Spleen (tissue), 7 donors: ENCODE measurements at regions not wholly inside any gene's neighbourhood (a gene's known extent, or its start where the extent isn't known, plus 50 kb on each side); places are given as distances from the start of the nearest gene placed in this dataset.

Experiments used
- POLR2A ChIP-seq, 3 donors: fragments of 450-650 bp; IDR thresholded peaks; one replicate each; pipeline ENCODE4 v1.5.1; 2017; ENCODE audit warnings: antibody characterized with exemption in 3 of 3, mild to moderate bottlenecking in 1 of 3
- POLR2AphosphoS5 ChIP-seq, 3 donors: sonication (generic); formaldehyde crosslinking; IDR thresholded peaks; one replicate each; pipeline ENCODE4 v1.5.1; 2017; ENCODE audit warnings: antibody characterized with exemption in 3 of 3
- TF ChIP-seq, protein P1 (sequence below), 11 experiments: fragments of 200-600 bp in 7 of 11; fragments of 450-650 bp in 4 of 11; sonication (generic) in 4 of 11; IDR thresholded peaks in 8 of 11; conservative IDR thresholded peaks in 3 of 11; 1 replicate in 7 of 11; 2 replicates in 4 of 11; pipeline versions ENCODE4 v1.4.0 to v1.8.0; 2016 to 2021; ENCODE audit warnings: antibody characterized with exemption in 11 of 11, inconsistent platforms in 4 of 11, mild to moderate bottlenecking in 1 of 11
- donor health status: DM: no; HTN: no; CAD: no; lungs with moderate emphysema.
- donor health status: DM: no; HTN: no; CAD: no.
- donor health status: DM: no; HTN: no; CAD: no.

DNA sequence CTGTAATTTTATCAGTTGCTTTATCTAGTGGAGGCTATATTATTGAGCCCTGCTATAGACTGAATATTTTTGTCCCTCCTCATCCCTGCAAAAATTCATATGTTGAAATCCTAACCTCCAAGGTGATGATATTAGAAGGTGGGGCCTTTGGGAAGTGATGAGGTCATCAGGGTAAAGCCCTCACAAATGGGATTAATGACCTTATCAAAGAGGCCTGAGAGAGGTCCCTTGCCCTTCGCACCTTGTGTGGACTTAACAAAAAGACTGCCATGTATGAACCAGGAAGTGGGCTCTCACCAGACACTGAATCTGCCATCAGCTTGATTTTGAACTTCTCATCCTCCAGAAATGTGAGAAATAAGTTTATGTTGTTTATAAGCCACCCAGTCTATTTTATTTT is 381.4 kb upstream of the ONECUT1 start:
- TF ChIP-seq, protein P1, sequence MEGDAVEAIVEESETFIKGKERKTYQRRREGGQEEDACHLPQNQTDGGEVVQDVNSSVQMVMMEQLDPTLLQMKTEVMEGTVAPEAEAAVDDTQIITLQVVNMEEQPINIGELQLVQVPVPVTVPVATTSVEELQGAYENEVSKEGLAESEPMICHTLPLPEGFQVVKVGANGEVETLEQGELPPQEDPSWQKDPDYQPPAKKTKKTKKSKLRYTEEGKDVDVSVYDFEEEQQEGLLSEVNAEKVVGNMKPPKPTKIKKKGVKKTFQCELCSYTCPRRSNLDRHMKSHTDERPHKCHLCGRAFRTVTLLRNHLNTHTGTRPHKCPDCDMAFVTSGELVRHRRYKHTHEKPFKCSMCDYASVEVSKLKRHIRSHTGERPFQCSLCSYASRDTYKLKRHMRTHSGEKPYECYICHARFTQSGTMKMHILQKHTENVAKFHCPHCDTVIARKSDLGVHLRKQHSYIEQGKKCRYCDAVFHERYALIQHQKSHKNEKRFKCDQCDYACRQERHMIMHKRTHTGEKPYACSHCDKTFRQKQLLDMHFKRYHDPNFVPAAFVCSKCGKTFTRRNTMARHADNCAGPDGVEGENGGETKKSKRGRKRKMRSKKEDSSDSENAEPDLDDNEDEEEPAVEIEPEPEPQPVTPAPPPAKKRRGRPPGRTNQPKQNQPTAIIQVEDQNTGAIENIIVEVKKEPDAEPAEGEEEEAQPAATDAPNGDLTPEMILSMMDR (IDR thresholded peaks at IDR 0.05 in 8 of 11, conservative IDR thresholded peaks at IDR 0.05 in 3 of 11) = no peak
- TF ChIP-seq POLR2A (IDR thresholded peaks at IDR 0.05) (no peak), POLR2AphosphoS5 (IDR thresholded peaks at IDR 0.05) (no peak)
